ENCODE measurements at regions not wholly inside any gene's neighbourhood (a gene's known extent, or its start where the extent isn't known, plus 50 kb on each side); places are given as distances from the start of the nearest gene placed in this dataset.

DNA sequence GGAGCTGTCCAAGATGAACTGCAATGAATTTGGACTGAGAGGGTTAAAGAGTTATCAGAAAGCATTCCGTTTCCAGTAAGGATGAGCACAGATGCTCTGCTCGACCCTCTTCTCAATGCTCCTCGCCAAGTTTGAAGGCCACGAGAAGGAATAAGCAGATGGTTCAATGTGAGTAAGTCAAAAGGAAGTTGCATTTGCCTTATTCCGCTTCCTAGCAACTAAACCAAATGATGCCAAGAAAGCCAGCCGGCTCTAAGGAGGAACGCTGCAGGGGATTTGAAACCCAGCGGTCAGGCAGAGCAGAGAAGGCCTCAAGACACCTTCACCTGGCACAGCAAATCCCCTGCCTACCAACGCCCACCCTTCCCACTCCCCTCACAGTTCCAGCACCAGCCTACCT lies 52.1 kb upstream of the CNEP1R1 start:
- no peaks in the 10 kb centered on the region for H3K27me3 ChIP-seq (ENCODE audit: insufficient read depth, low read depth)
- H4K20me1 ChIP-seq (ENCODE audit: insufficient read depth), result no peaks in the 10 kb centered on the region
- no peaks in the 10 kb centered on the region for H3K79me2 ChIP-seq (ENCODE audit: insufficient read depth, low read depth)
- no peak overlapping the region for H2AFZ ChIP-seq (ENCODE audit: low read depth)
- no peaks in the 10 kb centered on the region for H3K4me1 ChIP-seq (ENCODE audit: low read depth, poor library complexity, severe bottlenecking)
- H3K36me3 ChIP-seq (ENCODE audit: insufficient read depth), result no peaks in the 10 kb centered on the region
- no peak overlapping the region for H3K27ac ChIP-seq
- H3K4me3 ChIP-seq (IDR thresholded peaks at IDR 0.05; ENCODE audit: insufficient read depth, low read depth, low read length), result no peak overlapping the region
- TF ChIP-seq, protein P1, sequence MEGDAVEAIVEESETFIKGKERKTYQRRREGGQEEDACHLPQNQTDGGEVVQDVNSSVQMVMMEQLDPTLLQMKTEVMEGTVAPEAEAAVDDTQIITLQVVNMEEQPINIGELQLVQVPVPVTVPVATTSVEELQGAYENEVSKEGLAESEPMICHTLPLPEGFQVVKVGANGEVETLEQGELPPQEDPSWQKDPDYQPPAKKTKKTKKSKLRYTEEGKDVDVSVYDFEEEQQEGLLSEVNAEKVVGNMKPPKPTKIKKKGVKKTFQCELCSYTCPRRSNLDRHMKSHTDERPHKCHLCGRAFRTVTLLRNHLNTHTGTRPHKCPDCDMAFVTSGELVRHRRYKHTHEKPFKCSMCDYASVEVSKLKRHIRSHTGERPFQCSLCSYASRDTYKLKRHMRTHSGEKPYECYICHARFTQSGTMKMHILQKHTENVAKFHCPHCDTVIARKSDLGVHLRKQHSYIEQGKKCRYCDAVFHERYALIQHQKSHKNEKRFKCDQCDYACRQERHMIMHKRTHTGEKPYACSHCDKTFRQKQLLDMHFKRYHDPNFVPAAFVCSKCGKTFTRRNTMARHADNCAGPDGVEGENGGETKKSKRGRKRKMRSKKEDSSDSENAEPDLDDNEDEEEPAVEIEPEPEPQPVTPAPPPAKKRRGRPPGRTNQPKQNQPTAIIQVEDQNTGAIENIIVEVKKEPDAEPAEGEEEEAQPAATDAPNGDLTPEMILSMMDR (conservative IDR thresholded peaks at IDR 0.05; ENCODE audit: low read depth, low read length), result no peak
- H3K4me2 ChIP-seq, result no peak overlapping the region
- no peak overlapping the region for H3K9ac ChIP-seq

Measured in KMS-11 (cell line).